ENCODE measurements at regions not wholly inside any gene's neighbourhood (a gene's known extent, or its start where the extent isn't known, plus 50 kb on each side); places are given as distances from the start of the nearest gene placed in this dataset.

DNA sequence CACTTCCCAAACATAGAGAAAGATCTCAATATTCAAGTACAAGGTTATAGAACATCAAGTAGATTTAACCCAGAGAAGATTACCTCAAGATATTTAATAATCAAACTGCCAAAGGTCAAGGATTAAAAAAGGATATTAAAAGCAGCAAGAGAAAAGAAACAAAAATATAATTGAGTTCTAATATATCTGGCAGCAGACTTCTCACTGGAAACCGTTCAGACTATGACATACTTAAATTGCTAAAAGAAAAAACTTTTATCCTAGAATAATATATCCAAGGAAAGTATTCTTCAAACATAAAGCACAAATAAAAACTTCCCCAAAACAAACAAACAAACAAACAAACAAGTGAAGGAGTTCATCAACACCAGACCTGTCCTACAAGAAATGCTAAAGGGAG lies 92.4 kb downstream of the FSCB start:
- TF ChIP-seq, protein P1, sequence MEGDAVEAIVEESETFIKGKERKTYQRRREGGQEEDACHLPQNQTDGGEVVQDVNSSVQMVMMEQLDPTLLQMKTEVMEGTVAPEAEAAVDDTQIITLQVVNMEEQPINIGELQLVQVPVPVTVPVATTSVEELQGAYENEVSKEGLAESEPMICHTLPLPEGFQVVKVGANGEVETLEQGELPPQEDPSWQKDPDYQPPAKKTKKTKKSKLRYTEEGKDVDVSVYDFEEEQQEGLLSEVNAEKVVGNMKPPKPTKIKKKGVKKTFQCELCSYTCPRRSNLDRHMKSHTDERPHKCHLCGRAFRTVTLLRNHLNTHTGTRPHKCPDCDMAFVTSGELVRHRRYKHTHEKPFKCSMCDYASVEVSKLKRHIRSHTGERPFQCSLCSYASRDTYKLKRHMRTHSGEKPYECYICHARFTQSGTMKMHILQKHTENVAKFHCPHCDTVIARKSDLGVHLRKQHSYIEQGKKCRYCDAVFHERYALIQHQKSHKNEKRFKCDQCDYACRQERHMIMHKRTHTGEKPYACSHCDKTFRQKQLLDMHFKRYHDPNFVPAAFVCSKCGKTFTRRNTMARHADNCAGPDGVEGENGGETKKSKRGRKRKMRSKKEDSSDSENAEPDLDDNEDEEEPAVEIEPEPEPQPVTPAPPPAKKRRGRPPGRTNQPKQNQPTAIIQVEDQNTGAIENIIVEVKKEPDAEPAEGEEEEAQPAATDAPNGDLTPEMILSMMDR (IDR thresholded peaks at IDR 0.05; ENCODE audit: low read depth, low read length) = no peak
- no peak overlapping the region for H3K4me3 ChIP-seq (ENCODE audit: low read depth, low read length)

DNA sequence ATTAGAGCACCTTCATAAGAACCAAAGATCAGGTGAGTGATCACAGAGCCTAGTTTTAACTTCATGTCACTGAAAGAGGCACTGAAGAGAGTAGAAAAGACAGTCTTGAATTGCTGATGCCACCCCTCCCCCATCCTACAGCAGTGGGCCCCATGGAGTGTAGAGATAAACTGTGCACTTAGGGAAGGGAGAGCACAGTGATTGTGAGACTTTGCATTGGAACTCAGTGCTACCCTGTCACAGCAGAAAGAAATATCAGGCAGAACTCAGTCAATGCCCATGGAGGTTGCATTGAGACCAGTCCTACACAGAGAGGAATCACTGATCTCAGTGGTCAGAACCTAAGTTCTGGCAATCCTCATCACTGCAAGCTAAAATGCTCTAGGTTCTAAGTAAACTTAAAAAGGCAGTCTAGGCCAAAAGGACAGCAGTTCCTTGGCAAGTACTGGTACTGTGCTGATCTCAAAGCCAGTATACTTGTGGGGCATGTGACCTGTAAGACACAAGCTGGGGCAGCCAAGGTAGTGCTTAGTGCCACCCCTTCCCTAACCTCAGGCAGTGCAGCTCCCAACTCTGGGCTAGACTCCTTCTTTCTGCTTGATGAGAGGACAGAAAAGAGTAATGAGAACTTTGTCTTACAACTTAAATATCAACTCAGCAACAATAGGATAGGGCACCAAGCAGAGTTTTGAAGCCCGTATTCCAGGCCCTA lies 94.1 kb downstream of the FSCB start:
- TF ChIP-seq, protein P1 (IDR thresholded peaks at IDR 0.05; ENCODE audit: low read depth, low read length) = no peak
- H3K4me3 ChIP-seq (ENCODE audit: low read depth, low read length) = no peak overlapping the region

DNA sequence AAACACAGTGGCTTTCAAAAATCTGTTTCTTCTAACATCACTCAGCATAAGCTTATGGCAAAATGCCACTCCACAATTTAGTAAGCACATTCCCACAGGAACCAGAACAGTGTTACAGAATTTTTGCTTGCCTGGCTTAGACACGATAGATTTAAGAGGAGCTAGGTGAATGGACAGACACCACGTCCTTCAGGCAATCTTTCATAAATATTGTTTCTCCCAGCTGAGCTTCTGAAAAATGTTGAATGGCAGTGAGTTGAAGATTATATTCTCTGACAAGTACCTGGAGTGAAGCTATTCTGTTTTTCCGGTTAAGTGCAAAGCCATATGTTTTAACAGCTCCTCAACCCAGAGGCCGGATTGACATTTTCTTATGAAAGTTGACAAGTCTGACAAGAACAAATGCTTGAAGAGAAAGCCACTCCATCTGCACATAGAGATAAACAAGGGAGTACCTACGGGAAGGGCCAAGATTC lies 102.0 kb downstream of the FSCB start:
- H3K4me3 ChIP-seq (ENCODE audit: low read depth, low read length) = no peak overlapping the region
- TF ChIP-seq, protein P1 (IDR thresholded peaks at IDR 0.05; ENCODE audit: low read depth, low read length) = no peak

DNA sequence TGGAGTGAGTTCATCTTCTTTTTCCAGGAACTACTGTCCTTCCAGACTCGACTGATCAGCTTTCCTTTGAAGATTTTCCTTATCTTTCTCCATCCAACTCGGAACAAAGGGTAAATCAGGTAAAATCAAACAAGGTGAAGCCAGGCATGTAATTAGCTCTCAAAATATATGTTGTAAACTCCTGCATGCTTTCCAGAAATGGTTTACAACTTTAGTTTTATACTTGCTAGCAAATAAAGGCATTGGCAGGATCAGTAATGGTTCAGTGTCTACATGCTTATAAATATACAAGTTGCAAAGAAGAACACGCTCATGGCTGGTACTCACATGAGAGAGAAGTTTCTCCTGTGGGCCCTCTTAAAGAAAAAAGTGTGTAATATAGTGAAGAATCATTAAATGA lies 102.5 kb downstream of the FSCB start:
- no peak overlapping the region for H3K4me3 ChIP-seq (ENCODE audit: low read depth, low read length)
- TF ChIP-seq, protein P1 (IDR thresholded peaks at IDR 0.05; ENCODE audit: low read depth, low read length) = no peak

DNA sequence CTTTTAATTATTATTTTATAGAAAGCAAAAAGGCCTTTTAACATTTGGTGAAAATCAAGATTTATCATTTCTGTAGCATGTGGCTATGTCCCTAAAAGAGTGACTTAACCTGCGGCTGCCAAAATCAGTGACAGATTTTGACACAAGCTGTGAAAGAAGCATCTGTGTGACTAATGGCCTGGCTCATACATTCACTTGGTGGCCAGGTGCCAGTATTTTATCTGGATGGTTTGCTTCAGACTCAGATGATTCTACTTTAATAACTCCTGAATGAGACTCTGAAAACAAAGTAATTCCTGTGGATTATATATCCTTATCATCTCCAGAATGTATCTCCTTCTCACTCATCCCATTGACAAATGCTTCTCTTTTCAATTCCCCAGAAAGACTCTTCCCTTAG lies 103.0 kb downstream of the FSCB start:
- TF ChIP-seq, protein P1 (IDR thresholded peaks at IDR 0.05; ENCODE audit: low read depth, low read length) = no peak
- H3K4me3 ChIP-seq (ENCODE audit: low read depth, low read length) = no peak overlapping the region

DNA sequence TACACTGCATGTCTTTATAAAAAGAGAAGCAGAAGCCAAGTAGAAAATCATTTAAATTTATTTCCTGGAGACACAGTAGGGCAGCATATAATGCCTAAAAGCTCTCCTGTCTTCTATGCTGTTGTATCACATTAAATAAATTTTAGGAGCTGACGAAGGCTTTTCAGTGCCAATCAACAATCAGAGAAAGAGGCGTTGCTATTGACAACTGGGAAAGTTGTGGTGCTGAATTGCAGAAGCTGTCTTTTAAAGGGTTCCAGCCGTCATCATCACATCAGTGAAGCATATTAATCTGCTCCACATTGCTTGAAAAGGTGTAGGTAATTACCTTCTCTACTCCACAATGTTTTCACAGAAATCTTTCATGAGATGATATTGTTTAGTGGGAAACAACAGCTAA lies 103.9 kb downstream of the FSCB start:
- H3K4me3 ChIP-seq (ENCODE audit: low read depth, low read length) = no peak overlapping the region
- TF ChIP-seq, protein P1 (IDR thresholded peaks at IDR 0.05; ENCODE audit: low read depth, low read length) = no peak

DNA sequence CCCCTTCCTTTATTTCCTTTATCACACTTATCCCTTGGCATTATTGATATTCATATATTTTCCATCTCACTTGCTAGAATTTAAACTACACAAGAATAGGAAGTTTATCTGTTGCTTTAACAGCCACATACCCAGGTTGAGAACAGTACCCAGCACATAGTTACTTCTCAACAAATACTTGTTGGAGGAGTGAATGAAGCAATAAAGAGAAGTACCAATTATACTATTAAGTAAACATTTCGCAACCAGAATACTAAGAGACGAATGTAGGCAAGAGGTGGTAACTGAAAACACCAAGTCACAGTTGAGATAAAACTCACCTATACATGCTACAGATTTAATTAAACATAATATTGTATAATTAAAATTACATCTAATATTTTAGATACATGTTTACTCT lies 110.9 kb downstream of the FSCB start:
- TF ChIP-seq, protein P1 (IDR thresholded peaks at IDR 0.05; ENCODE audit: low read depth, low read length) = no peak
- no peak overlapping the region for H3K4me3 ChIP-seq (ENCODE audit: low read depth, low read length)

Data from WI38 (cell line).